Non-pigmented ciliary epithelial cell (primary cell): ENCODE measurements at regions not wholly inside any gene's neighbourhood (a gene's known extent, or its start where the extent isn't known, plus 50 kb on each side); places are given as distances from the start of the nearest gene placed in this dataset.

Experiments used
- DNase-seq: peaks from one replicate; pipeline ENCODE4 v3.0.0-alpha.2; 2010; ENCODE audit warnings: low read depth

DNA sequence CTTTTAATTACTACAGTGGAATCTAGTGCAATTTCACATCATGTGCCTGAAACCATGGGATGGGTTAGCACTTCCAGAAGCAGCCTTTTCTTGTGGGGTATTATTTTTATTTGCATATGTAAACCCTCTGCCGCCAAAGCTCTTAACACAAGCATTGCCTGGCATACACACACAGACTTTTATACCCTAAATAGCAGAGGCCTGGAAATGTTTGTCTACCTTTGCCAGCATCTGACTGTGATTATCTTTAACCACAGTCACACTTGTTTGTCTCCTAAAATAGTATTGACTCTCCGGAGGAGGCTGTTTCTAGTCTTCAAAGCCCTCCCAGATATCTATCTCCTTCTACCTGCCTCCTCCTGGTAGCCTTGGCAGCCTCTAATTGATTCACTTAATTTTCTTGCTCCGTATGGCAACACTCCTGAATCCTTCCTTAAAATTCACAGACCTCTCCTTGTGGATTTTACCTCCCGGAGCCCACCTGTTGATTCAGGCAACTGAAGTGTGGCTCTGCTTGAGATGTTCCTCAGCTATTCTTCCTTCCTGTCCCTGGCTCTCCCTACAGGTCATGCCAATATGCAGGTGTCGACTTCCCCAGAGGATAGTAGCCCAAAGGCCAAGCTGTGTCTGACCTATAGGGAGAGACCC is 127.1 kb upstream of the UMPS start:
- no peak for DNase-seq

DNA sequence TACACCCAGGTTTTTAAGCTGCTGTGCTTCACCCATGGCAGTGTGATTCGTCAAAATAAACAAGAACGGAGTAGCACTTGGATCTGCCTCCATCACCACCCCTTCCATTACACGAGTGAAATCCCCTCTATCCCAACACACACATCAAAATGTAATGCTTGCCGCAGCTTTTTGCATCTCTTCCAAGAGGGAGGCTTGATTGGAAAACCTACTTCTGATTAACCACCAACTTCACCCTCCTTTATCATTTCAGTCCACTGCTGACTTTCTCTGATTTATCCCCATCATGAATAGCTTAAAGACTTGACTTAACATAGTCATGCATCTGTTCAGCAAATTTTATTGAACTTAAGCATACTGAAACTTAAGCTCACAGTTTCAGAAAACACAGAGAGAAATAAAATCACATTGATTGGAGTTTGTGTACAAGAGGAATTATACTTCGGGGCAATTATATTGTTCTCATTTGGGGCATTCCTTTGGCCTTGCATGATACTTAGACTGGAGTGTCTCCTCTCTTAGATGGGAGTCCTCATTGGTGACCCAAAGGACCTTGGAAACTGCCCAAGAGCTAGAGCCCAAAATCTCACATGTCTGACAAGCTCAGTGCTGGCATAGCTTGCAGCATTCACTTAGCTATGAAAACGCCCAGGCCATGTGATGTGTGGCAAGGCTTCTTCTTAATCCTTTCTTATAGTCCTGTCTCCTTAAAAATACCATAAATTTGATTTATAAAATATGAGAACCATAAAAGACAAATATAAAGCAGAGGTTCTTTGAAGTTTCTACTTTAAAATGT is 124.3 kb upstream of the UMPS start:
- DNase-seq = no peak

DNA sequence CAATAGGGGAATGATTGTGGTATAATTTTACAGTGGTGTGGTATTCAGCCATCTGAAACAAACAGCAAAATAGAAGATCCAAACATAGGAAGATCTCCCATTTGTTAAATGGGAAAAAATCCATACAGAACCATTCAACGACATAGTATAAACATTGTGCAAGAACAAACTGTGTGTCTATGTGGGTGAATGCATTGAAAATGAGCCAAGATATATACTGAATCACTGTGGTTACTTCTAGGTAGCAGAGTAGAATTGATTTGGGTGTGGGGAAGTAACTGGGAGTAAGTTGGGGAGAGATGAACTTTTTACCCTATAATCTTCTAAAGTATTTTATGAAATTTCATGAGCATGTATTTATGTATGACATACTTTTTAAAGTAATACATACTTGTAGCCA is 123.1 kb upstream of the UMPS start:
- DNase-seq = peak; percentile 79

DNA sequence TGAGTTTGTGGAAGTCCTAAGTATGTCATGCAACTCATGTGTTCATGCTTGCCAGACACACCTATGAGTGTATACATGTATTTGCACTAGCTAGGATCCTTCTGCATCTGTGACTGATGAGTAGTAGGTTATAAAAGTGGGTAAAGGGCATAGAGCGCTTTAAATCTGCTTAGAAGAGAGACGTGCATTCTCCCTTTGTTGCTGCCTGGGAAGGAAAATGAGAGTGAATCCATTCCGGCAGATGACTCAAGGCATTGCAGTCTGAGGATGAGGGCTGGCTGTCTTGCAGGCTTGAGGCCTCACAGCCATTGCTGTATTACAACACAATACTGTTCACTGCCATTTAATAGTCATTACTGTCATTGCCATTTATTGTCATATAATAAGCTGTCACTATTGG is 120.8 kb upstream of the UMPS start:
- no peak for DNase-seq

DNA sequence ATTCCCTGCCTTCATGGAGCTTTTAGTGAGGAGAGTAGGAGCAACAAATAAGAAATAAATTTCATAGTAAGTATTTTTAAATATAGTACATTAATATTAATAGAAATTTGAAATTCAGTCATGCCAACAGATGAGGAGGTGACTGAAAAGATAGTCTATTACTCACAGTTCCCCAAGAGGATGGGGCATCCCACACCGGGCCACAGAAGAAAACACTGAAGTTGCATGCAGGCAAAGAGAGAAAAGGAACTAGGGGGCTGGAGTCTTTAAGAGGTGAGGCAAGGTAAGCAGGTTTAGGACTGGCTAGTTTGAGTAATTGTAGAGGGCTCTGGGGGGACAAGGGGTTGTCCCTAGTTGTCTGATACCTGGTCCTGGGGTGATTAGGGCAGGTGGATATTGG is 120.1 kb upstream of the UMPS start:
- no peak for DNase-seq

DNA sequence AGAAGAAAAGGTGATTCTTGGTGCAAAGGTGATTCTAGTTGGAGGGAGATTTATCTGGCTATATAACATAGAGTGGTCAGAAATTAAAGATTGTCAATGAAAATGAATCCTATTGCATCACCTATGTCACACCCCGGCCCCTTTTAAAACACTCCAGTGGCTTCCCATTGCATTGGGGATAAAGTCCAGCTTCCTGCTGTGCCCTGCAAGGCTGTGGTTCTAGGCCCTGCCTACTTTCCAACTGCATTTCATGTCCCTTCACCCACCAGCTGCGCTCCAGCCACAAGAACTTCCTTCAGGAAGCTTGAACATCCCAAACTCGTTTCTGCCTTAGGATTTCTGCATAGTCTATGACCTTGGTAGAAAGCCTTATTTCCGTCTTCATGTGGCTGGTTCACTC is 118.7 kb upstream of the UMPS start:
- no peak for DNase-seq

DNA sequence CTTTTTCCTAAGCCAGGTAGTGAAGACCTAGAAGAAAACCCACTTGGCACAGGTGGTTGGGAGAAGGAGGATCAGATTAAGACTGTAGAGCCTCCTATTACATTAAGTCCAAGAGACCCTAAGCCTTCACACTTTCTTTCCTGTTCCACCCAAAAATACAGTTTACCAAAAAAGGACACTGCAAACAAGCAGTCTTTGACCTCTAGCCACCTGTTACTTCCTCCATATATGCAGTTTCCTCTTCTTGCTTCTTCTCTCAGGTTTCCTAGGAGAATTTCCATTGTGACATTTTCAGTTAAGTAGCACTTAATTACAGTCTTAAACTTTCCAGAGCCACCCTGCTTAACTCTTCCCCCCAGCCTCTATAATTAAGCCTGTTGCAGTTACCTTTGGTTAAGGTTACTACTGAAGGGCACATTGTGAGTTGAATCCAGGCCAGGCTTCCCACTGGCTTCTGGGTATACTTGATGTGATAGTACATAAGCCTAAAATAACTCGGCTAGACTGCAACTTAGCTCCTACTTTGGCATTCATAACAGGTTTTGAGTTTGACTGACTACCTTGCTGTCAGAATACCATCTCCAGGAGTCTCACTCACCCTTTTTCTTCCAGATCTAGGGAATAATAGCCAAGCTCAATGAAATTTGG is 114.2 kb upstream of the UMPS start:
- DNase-seq = no peak

DNA sequence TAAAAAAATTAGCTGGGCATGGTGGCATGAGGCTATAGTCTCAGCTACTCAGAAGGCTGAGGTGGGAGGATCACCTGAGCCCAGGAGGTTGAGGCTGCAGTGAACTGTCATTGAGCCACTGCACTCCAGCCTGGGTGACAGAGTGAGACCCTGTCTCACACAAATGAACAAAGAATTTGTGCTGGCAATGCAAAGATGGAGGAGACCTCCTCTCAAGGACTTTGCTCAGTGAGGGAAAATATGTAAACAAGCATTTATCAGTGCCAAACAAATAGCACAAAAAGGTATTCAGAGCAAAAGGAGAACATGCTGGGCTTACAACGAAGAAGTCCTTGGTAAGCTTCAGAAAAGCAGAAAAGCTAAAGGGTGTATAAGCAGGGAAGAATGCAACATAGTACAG is 113.1 kb upstream of the UMPS start:
- no peak for DNase-seq

DNA sequence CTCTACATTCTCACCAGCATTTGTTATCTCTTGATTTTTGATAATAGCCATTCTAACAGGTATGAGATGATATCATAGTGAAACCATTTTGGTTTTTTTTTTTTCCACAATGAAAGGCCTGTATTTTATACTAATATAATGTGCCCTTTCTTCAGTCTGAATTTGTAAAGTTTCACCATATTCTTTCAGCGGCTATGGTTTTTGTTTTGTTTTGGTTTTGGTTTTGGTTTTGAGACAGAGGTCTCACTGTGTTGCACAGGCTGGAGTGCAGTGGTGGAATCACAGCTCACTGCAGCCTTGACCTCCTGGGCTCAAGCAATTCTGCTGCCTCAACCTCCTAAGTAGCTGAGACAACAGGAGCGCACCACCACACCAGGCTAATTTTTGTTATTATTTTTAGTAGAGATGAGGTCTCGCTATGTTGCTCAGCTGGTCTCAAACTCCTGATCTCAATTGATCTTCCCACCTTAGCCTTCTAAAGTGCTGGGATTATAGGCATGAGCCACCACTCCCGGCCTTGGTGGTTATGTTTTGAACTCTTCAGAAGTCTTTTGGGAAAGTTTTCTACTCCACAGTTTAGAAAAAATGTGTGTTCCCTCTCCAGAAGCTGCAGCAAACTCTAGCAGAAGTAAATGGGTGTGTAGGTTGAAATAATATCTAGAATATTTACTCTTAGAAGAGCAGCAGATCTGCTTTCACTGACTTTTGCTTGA is 110.2 kb upstream of the UMPS start:
- no peak for DNase-seq

DNA sequence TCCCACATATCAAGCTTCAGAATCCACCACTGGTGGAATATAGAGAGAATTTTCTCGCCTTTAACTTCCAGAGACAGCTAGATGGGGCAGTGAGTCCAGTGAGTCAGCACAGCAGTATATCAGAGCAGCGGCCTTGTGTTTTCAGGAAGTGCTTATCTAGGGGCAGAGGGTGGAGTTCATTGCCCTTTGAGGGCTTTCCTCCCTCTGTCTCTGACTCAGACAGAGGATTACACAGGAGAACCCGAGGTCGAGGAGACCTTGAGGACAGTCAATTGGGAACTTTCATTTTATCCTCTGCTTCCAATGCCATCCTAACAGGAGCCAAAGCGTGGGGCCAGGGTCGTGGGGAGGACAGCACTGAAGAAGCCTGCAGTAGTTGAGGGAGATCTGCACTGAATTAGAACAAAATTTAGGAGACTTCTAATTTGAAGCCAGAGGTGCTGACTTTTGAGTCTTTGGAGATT is 109.6 kb upstream of the UMPS start:
- no peak for DNase-seq

DNA sequence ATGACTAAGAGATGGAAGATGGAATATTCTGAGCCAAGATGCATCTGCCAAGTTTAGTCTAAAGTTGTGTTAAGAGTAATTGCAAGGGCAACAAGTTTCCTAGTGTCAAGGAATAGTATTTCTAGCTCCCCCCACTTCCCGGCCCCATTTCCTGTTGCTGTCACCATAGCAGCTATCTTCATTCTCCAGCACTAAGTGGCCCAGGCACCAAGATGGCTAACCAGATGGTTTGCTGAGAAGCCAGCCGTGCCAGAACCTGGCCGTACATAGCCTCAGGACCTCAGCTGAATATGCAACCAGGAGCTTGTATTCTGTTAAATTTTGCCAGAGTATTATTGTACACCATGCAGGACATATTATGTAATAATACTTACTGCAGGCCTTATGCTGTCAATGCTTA is 108.8 kb upstream of the UMPS start:
- no peak for DNase-seq

DNA sequence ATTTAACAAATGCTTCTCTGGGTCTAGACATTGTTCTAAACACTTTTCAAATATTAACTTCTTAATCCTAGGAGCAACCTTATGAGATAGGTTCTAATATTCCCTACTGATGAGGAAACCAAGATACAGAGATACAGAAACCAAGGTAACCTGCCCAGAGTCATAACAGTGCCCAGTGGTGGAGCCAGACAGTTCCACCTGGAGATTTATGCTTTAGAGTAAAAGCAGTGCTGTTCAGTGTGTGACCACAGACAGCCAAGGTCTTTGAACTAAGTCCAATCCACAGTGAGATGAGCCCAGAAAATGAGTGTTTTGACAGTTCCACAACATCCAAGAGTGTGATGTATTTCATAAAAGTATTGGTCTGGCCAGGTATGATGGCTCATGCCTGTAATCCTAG is 105.2 kb upstream of the UMPS start:
- DNase-seq = no peak

DNA sequence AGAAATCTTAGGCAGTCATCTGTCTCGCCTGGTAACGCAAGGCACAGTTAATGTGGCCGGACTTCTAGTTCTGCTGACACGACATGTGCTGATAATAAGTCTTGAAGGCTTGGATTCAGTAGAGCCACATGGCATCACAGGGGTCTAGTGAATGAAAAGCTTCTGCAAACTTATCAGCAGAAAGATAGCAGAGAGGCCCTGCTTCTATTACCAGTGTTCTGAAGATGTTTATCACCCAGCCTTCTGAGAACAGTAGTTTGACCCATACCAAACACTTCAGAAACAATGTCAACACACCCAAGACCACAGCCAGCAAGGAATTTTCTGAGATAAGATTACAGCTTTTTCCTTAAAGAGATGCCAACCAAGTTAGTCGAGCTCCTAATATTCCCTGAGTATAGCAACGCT is 102.7 kb upstream of the UMPS start:
- DNase-seq = no peak

DNA sequence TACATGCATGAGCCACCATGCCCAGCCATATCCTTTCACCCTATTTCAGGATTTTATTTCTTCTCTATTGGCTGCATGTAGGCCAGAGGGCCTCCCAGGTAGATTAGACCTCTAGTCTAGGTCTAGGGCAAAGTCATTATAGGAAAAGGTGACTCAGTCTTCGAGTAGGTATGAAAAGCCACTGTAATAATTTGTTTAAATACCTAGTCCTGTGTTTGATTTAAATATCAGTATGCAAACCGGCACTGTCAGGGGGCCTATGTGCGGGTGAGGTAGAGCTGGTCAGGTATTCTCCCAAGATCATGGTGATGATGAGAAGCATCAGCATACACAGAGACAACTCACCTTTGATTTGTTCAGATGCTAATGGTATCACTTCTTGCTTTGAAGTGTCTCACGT is 101.4 kb upstream of the UMPS start:
- DNase-seq = no peak

DNA sequence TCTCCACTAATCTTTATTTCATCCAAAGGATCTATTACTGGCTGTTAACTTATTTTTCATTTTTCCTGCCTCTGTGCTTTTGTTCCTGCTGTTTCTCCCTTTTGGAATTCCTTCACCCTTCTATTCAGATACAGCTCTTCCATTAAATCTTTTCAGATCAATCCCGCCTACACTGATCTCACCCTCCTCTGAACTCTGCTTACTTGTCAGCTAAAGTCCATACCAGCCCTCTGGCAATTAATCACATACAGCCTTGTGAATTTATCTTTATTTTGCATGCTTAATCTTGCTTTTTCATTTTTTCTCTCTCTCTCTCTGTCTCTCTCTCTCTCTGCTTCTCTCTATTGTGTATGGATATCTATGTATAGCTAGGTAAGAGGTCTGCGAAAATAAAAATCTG is 100.8 kb upstream of the UMPS start:
- DNase-seq = no peak

DNA sequence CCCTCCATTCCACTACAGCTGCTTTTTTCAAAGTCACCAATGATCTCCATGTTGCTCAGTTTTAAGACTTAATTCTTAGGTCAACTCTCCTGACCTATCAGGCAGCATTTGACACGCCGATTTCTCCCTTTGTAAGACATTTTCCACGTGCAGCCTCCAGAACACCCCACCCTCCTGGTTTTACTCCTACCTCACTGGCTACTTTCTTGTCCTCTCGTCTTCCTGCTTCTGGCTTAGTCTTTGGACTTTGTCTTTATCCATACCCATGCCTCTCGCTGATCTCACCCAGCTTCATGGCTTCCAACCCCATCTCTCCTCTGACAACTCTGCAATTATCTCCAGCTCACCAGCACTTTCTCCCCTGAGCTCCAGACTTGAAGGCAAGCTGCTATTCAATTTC is 99.3 kb upstream of the UMPS start:
- no peak for DNase-seq

DNA sequence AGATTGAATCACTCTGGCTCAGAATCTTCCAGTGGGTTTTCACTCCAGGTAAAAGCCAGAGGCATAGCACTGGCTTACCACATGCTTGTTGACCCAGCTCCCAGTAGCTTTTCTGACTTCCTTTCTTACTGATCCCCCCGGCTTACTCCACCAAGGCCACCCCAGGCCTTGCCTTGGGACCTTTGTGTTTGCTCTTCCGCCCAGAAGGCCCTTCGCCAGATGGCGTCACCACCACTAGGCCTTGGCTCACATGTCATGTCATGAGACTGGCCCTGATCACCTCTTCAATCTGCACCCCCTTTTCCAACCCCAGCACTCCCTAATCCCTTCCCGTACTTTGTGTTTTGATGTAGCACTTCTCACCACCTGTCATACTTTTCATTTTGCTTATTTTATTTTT is 98.5 kb upstream of the UMPS start:
- DNase-seq = no peak

DNA sequence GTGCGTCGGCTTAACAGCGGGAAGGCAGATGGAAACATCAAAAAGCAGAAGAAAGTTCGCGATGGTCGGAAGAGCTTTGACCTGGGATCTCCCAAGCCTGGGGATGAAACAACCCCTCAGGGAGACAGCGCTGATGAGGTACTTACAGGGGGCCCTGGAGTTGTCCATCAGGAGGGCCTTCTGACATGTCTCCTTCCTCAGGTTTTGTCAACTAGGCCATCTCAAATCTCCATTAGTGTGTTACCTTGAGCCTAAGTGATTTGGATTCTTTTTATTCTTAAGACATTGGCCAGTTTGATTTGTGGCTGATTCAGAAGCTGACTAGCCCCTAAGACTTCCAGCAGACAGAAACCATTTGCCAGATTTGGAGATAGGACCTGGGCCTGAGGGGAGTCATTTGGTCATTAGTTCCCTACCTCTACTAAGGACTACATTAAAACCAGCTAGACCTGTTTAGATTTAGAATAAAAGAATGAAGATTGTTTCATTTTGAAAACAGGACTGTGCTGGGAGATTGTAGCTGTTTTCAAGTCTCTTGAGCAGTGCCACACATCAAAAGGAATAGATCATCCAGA is 97.6 kb upstream of the UMPS start:
- no peak for DNase-seq

DNA sequence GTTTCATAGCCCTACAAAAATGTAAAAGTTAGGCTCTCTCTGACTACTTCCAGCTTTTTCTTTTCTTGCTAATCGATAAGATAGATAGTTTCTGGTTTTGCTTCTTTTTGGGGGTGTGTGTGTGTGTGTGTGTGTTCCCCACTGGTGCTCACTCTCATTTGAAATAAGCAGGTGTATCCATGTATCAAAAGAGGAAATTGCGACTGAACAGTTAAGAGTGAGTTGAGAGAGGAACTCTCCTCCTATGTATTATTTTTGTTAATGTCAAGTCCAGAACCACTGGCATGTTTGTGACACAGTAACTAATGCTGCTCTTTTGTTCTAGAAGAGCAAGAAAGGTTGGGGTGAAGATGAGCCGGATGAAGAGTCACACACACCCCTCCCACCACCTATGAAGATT is 96.7 kb upstream of the UMPS start:
- DNase-seq = no peak

DNA sequence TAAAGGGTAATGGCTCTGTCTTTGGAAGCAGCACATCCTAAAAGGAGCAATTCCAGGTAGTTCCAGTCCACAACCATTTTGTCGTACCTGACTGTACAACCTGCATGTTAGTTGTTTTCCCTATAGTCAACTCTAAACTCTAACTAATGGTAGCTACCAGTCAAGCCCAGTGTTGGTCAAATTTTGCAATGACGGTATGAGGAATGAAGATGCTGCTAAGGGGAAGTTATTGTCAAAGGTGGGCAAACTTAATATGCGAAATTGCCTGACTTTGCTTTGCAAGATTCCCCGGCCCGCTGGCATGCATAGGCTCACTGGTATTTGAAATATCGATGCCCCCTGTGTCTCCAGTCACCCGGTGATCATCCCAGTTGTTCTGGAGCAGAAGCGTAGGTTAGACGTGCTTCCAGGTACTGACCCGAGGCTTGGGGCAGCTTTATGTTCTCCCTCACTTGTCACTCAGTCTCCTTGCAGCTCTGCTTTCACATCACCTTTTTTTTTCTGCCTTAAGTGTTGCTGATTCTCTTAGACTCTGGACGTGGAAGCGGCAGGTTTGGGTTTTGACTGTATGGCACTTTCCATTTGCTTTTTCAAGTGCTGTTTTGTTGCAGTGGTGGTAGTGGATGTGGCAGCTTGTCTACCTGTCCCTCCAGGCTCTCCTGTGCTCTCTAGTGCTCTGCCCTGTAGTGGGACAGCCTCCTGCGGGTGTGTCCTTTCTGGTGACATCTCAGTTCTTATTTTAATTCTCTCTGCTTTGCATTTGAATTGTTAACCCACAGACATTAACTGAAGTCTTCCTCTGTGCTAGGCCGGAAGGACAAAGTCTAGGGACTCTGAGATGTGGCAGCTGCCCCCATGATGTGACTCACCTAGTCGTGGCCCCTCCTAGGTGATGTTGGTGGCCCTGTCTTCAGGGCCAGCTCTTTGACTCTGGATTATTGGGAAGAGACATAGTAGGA is 95.8 kb upstream of the UMPS start:
- no peak for DNase-seq

DNA sequence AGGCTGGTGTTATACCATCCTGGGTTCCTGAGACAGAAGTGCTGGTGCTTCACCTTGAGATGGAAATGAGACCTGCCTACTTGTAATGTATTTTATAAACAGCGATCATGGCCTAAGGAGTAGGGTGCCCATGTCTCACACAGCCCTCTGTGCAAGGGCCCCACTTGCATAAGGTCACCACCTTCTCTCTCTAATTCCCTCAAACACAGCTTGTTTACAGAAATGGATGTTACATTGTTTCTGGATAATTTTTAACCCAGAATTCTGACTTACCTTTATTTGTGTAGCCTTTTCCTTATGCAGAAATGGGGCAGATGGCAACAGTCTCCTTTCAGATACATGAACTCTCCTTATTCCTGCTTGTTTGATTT is 95.1 kb upstream of the UMPS start:
- no peak for DNase-seq
